Endothelial cell of umbilical vein (primary cell): ENCODE measurements at regions not wholly inside any gene's neighbourhood (a gene's known extent, or its start where the extent isn't known, plus 50 kb on each side); places are given as distances from the start of the nearest gene placed in this dataset.

Experiments
- BruUV-seq: library from RNA; stranded (reverse); fragments of 400-500 nt; replicated peaks from 2 replicates; lab custom pipeline; 2021; lab: Mats Ljungman, UMichigan
- CTCF ChIA-PET: fragments of 300-600, 350-600 bp; sonication (Branson Sonifier 250); formaldehyde crosslinking; loops from one replicate; lab custom pipeline; 2021; ENCODE audit warnings: antibody characterized with exemption, inconsistent platforms; lab: Charles Lee
- POLR2A ChIA-PET: fragments of 300-600, 350-600 bp; sonication (Branson Sonifier 250); formaldehyde crosslinking; loops from one replicate; lab custom pipeline; 2021; ENCODE audit warnings: antibody characterized with exemption, inconsistent platforms; lab: Charles Lee
- DNase-seq: peaks from one replicate; pipeline ENCODE4 v3.0.0-alpha.2; 2011; ENCODE audit warnings: low read depth, low spot score
- FAIRE-seq: peaks from 2 replicates; lab custom pipeline; 2011; peaks lifted over from hg19 to GRCh38; lab: Jason Lieb, UNC
- H2AFZ ChIP-seq: 2 replicates; pipeline ENCODE4 v1.6.0; 2012; ENCODE audit warnings: low read depth, low read length, control low read depth, inconsistent platforms
- H3K27ac ChIP-seq: 2 replicates; pipeline ENCODE4 v1.5.1; 2011; ENCODE audit warnings: low read depth, mild to moderate bottlenecking, control low read depth, low read length, moderate library complexity; ENCODE audit not compliant: insufficient read depth
- H3K27me3 ChIP-seq, 2 experiments: 2 replicates each; pipeline versions ENCODE4 v1.6.0 to v1.6.1; 2011; ENCODE audit warnings: low read length in 2 of 2, mixed read lengths in 1 of 2; ENCODE audit not compliant: control insufficient read depth in 2 of 2, insufficient read depth in 2 of 2
- H3K36me3 ChIP-seq, 2 experiments: 2 replicates in 1 of 2; 3 replicates in 1 of 2; pipeline ENCODE4 v1.5.1; 2011; ENCODE audit warnings: low read length in 2 of 2, mild to moderate bottlenecking in 1 of 2, moderate library complexity in 1 of 2; ENCODE audit not compliant: control insufficient read depth in 2 of 2, insufficient read depth in 2 of 2; ENCODE audit errors: extremely low read depth in 1 of 2
- H3K4me1 ChIP-seq: 3 replicates; pipeline ENCODE4 v1.5.1; 2011; ENCODE audit warnings: mild to moderate bottlenecking, low read length; ENCODE audit not compliant: control insufficient read depth, insufficient read depth; ENCODE audit errors: extremely low read depth
- H3K4me2 ChIP-seq: 2 replicates; pipeline ENCODE4 v1.6.1; 2011; ENCODE audit warnings: low read length, control low read depth, mixed read lengths; ENCODE audit not compliant: insufficient read depth
- H3K4me3 ChIP-seq, 3 experiments: fragments of 200-600 bp in 1 of 3; sonication (generic), shearing (Covaris generic) in 1 of 3; replicated peaks in 1 of 3; 2 replicates each; pipeline ENCODE4 v1.5.1; 2011 to 2016; ENCODE audit warnings: control low read depth in 3 of 3, low read length in 3 of 3, mild to moderate bottlenecking in 2 of 3, inconsistent platforms in 1 of 3, low read depth in 1 of 3, moderate library complexity in 1 of 3; ENCODE audit not compliant: insufficient read depth in 1 of 3
- H3K79me2 ChIP-seq: 2 replicates; pipeline ENCODE4 v1.6.0; 2012; ENCODE audit warnings: low read length, inconsistent platforms; ENCODE audit not compliant: control insufficient read depth, insufficient read depth
- H3K9ac ChIP-seq: replicated peaks from 2 replicates; pipeline ENCODE3; 2011; ENCODE audit warnings: low read length, control low read depth; ENCODE audit not compliant: insufficient read depth; ENCODE audit errors: extremely low read depth
- H3K9me1 ChIP-seq: replicated peaks from 3 replicates; pipeline ENCODE4 v1.6.0; 2011; ENCODE audit warnings: mild to moderate bottlenecking, low read length; ENCODE audit not compliant: control insufficient read depth, insufficient read depth; ENCODE audit errors: extremely low read depth
- H3K9me3 ChIP-seq: replicated peaks from 2 replicates; pipeline ENCODE4 v1.5.1; 2012; ENCODE audit warnings: low read length, inconsistent platforms; ENCODE audit not compliant: control insufficient read depth, insufficient read depth
- H4K20me1 ChIP-seq: replicated peaks from 2 replicates; pipeline ENCODE3; 2011; ENCODE audit warnings: mild to moderate bottlenecking, low read length; ENCODE audit not compliant: control insufficient read depth, insufficient read depth; ENCODE audit errors: extremely low read depth
- CTCF ChIP-seq, 2 donors: IDR thresholded peaks; 1 replicate in 1 of 2; 2 replicates in 1 of 2; pipeline ENCODE4 v1.5.1; 2011; ENCODE audit warnings: low read length in 2 of 2, mild to moderate bottlenecking in 2 of 2, moderate library complexity in 2 of 2, control low read depth in 1 of 2, inconsistent platforms in 1 of 2, low read depth in 1 of 2; ENCODE audit not compliant: insufficient read depth in 1 of 2; ENCODE audit errors: extremely low read depth in 1 of 2
- EZH2 ChIP-seq: IDR thresholded peaks from 2 replicates; pipeline ENCODE4 v1.6.1; 2012; ENCODE audit warnings: borderline replicate concordance, low read depth, mild to moderate bottlenecking, moderate library complexity, low read length, inconsistent platforms; ENCODE audit not compliant: severe bottlenecking
- FOS ChIP-seq: IDR thresholded peaks from 2 replicates; pipeline ENCODE4 v1.6.1; 2011; ENCODE audit warnings: mild to moderate bottlenecking, low read length, moderate library complexity, borderline replicate concordance; ENCODE audit not compliant: insufficient read depth
- GATA2 ChIP-seq: IDR thresholded peaks from 2 replicates; pipeline ENCODE4 v1.7.0; 2011; ENCODE audit warnings: low read depth, mild to moderate bottlenecking, moderate library complexity, mixed read lengths, low read length; ENCODE audit not compliant: insufficient read length, insufficient read depth
- JUN ChIP-seq: IDR thresholded peaks from 2 replicates; pipeline ENCODE4 v1.6.1; 2011; ENCODE audit warnings: borderline replicate concordance, low read depth; ENCODE audit not compliant: insufficient read length, insufficient read depth
- MAX ChIP-seq: IDR thresholded peaks from 2 replicates; pipeline ENCODE4 v1.6.1; 2011; ENCODE audit not compliant: insufficient read depth, insufficient read length
- MYC ChIP-seq: IDR thresholded peaks from one replicate; pipeline ENCODE4 v1.6.1; 2011; ENCODE audit warnings: mild to moderate bottlenecking, low read depth, low read length
- POLR2A ChIP-seq: IDR thresholded peaks from 2 replicates; pipeline ENCODE4 v1.6.1; 2012; ENCODE audit warnings: low read depth, mild to moderate bottlenecking, control low read depth, low read length
- POLR2AphosphoS5 ChIP-seq: IDR thresholded peaks from 2 replicates; pipeline ENCODE4 v1.6.1; 2012; ENCODE audit warnings: low read depth, mild to moderate bottlenecking, control low read depth, low read length, moderate library complexity; ENCODE audit not compliant: insufficient read depth
- dilution Hi-C: fragments of 300-500 bp; cut with MboI; formaldehyde crosslinking; loops from one replicate; pipeline ENCODE4 v1.15.0; 2019; ENCODE audit warnings: low sequenced_read_pairs; ENCODE audit not compliant: extremely low pct_ligation_motif_present
- intact Hi-C: fragments of 100-400 bp; cut with micrococcal nuclease; formaldehyde crosslinking; loops from one replicate; pipeline ENCODE4 v1.10.0; 2022

- Histone ChIP-seq H2AFZ (no peak overlapping the region), H3K4me2 (no peak overlapping the region), H3K4me3 (no peak overlapping the region), H3K79me2 (no peaks in the 10 kb centered on the region), H3K27me3 (no peaks in the 10 kb centered on the region), H3K9me1 (no peaks in the 10 kb centered on the region), H3K36me3 (no peaks in the 10 kb centered on the region), H3K9ac (no peak overlapping the region), H3K27ac (no peak overlapping the region), H4K20me1 (no peaks in the 10 kb centered on the region), H3K9me3 (peaks cover 2% of the 10 kb centered on the region), H3K4me1 (no peaks in the 10 kb centered on the region)
- BruUV-seq, result no TSS peak
- ChIA-PET CTCF (no interaction called here), POLR2A (no interaction called here)
- dilution Hi-C loops (no loop called here), intact Hi-C loops (no loop called here)
- DNase-seq, result no peak
- TF ChIP-seq MAX, result no peak
- TF ChIP-seq MYC, result no peak
- no peak for TF ChIP-seq EZH2
- TF ChIP-seq POLR2AphosphoS5, result no peak
- TF ChIP-seq CTCF (IDR thresholded peaks at IDR 0.05; ENCODE audit: extremely low read depth in 1 of 2, insufficient read depth in 1 of 2, low read depth in 1 of 2, low read length in 2 of 2), result no peak
- TF ChIP-seq POLR2A, result no peak
- no peak for TF ChIP-seq GATA2
- no peak for TF ChIP-seq FOS
- no peak for TF ChIP-seq JUN
- FAIRE-seq, result no peak
Observed at GRCh38 chr4:23365871-23366556, 523.8 kb downstream of the PPARGC1A start.
